HG02981 (cell line): ENCODE measurements at regions not wholly inside any gene's neighbourhood (a gene's known extent, or its start where the extent isn't known, plus 50 kb on each side); places are given as distances from the start of the nearest gene placed in this dataset.
"Not testable (repeated sequence)": the region's sequence is repeated elsewhere in the genome, so short reads cannot be mapped to it uniquely, and the experiment has no call there.

Experiments
- ATAC-seq: cut with Tn5 transposase; IDR thresholded peaks from one replicate; pipeline ENCODE4 v1.9.1; 2021; ENCODE audit warnings: mild to moderate bottlenecking, moderate library complexity; ENCODE audit not compliant: unreplicated experiment

- no peak for ATAC-seq
These were observed 421.5 kb downstream of the BRD1 start for GRCh38 chr22:49406047-49406650.

GRCh38 chr22:49405590-49405989, 422.1 kb downstream of the BRD1 start:
- ATAC-seq, result no peak

- no peak for ATAC-seq
These were observed 423.0 kb downstream of the BRD1 start for GRCh38 chr22:49404576-49405241.

- ATAC-seq, result no peak
These were observed 423.7 kb downstream of the BRD1 start for GRCh38 chr22:49404020-49404419.

GRCh38 chr22:49403102-49403501, 424.6 kb downstream of the BRD1 start:
- no peak for ATAC-seq

- ATAC-seq, result no peak
These were observed 425.5 kb downstream of the BRD1 start for GRCh38 chr22:49402169-49402568.

GRCh38 chr22:49400941-49401598, 426.6 kb downstream of the BRD1 start:
- ATAC-seq, result no peak

GRCh38 chr22:49400136-49400940, 427.3 kb downstream of the BRD1 start:
- no peak for ATAC-seq

- ATAC-seq, result no peak
These were observed 429.0 kb downstream of the BRD1 start for GRCh38 chr22:49398646-49399045.

GRCh38 chr22:49398115-49398514, 429.6 kb downstream of the BRD1 start:
- no peak for ATAC-seq

- no peak for ATAC-seq
These were observed 430.9 kb downstream of the BRD1 start for GRCh38 chr22:49396817-49397216.

GRCh38 chr22:49395617-49396016, 432.1 kb downstream of the BRD1 start:
- ATAC-seq, result no peak

- ATAC-seq, result not testable (repeated sequence)
These were observed 432.6 kb downstream of the BRD1 start for GRCh38 chr22:49395062-49395461.

- ATAC-seq, result no peak
These were observed 433.4 kb downstream of the BRD1 start for GRCh38 chr22:49394116-49394785.

GRCh38 chr22:49393526-49393925, 434.1 kb downstream of the BRD1 start:
- no peak for ATAC-seq

GRCh38 chr22:49392841-49393510, 434.7 kb downstream of the BRD1 start:
- ATAC-seq, result no peak

GRCh38 chr22:49392247-49392646, 435.4 kb downstream of the BRD1 start:
- no peak for ATAC-seq

GRCh38 chr22:49391436-49391835, 436.2 kb downstream of the BRD1 start:
- ATAC-seq, result no peak

- no peak for ATAC-seq
These were observed 436.7 kb downstream of the BRD1 start for GRCh38 chr22:49390954-49391353.

- not testable (repeated sequence) for ATAC-seq
These were observed 443.8 kb downstream of the BRD1 start for GRCh38 chr22:49383909-49384308.

GRCh38 chr22:49382451-49382735, 445.3 kb downstream of the BRD1 start:
- no peak for ATAC-seq
